SIG-M5 treated with dmso at 0.1 percent for 504 hours (cell line): ENCODE measurements at regions not wholly inside any gene's neighbourhood (a gene's known extent, or its start where the extent isn't known, plus 50 kb on each side); places are given as distances from the start of the nearest gene placed in this dataset.

Experiments used
- DNase-seq: peaks from one replicate; lab custom pipeline; 2025; ENCODE audit not compliant: unreplicated experiment; lab: John Stamatoyannopoulos, UW

- DNase-seq, result no peak
These were observed 469.0 kb upstream of the SALL3 start for GRCh38 chr18:78510636-78511035.

- DNase-seq, result no peak
These were observed 467.7 kb upstream of the SALL3 start for GRCh38 chr18:78511666-78512601.

GRCh38 chr18:78514910-78515670 is 464.5 kb upstream of the SALL3 start:
- DNase-seq, result no peak

GRCh38 chr18:78517328-78517727 is 462.3 kb upstream of the SALL3 start:
- DNase-seq, result no peak

DNA sequence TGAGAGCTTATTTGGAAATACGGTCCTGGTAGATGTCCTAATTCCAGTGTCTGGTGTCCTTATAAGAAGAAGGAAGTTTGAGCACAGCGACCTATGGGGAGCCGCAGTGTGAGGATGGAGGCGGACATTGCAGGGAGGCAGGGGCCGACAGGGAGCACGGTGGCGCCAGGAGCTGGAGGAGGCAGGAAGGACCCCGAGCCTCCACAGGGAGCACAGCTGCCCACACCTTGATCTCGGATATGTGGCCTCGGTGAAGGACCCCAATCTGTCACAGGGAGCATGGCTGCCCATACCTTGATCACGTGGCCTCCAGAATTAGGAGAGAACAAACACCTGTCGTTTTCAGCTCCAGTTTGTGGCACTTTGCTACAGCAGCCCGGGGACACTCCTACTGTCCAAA is 461.6 kb upstream of the SALL3 start:
- no peak for DNase-seq

DNA sequence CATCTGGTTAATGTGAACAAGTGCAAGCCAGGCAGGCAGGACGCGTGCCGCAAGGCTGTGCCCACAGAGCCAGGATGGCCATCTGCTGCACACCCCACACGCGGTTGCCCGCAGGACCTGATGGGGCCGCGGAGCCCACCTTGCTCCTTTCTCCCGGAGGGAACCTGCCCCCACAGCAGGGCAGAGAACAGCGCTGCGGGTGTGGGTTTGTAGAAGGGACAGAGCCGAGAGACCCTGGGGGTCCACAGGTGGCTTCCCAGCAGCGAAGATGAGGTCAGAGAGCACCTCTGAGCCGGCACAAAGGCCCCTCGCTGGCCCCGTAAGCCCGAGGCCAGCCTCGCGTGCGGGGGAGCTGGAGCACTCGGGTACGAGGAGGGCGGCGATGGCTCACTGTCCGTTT is 460.8 kb upstream of the SALL3 start:
- no peak for DNase-seq

DNA sequence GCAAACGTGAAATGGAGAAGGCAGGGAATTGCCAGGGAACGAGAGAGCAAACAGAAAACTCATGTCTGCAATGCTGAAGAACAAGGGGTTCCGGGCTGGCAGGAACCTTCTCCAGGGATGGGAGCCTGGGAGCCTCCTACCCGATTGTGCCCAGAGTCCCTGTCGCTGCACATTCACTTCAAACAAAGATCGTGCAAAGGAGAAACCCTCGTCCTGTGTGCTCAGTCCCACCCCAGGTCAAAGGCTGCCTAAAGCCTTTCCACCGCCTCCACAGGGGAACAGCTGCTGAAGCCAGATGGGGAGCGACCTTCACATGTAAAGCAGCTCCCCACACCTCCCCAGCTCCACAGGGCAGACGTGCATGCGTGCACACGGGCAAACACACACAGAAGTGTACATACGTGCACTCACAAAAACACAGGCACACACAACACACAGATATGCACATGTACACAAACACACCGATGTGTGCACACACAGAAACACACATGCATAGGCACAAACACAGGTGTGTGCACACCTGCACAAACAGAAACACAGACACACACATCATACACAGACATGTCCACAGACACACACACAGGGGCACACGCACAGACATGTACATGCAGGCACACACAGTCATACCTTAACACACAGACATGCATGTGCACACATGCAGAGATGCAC is 460.1 kb upstream of the SALL3 start:
- no peak for DNase-seq

DNA sequence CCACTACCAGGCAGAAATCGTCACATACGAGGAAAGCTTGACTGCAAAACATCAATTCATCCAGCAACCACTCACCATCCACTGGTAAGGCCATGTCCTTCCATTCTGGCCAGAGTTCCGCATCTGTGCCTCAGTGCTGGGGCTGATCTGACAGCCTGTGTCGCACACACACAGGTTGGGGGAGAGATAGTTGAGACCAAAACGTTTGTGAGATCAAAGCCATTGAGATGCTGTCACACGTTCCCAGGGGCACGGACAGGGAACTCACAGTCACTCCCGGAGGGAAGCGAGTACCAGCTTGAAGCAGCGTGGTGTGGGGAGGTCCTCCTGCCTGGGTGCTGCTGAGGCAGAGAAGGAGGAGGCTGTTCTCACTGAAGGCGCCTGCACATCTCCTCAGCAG is 458.5 kb upstream of the SALL3 start:
- DNase-seq, result no peak

DNA sequence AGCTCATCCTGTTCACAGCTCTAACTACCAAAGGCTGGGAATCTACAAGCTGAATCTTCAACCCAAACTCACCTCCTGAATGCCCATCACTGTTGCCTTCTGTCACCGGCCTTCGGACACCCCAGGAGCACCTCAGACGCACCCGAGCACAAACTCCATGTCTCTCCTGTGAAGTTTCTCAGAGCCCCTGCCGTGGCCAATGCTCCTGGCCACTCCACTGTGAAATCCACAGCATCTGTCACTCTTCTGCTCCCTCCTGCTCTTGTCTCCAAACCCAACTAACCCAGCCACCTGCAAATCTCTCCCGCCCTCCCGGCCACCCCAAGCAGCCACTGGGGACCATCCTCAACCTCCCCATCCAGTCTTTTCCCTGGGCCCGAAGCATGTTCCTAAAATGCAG is 457.9 kb upstream of the SALL3 start:
- DNase-seq, result no peak

- DNase-seq, result no peak
These were observed 457.1 kb upstream of the SALL3 start for GRCh38 chr18:78522507-78522906.

- DNase-seq, result no peak
These were observed 455.8 kb upstream of the SALL3 start for GRCh38 chr18:78523850-78524249.

DNA sequence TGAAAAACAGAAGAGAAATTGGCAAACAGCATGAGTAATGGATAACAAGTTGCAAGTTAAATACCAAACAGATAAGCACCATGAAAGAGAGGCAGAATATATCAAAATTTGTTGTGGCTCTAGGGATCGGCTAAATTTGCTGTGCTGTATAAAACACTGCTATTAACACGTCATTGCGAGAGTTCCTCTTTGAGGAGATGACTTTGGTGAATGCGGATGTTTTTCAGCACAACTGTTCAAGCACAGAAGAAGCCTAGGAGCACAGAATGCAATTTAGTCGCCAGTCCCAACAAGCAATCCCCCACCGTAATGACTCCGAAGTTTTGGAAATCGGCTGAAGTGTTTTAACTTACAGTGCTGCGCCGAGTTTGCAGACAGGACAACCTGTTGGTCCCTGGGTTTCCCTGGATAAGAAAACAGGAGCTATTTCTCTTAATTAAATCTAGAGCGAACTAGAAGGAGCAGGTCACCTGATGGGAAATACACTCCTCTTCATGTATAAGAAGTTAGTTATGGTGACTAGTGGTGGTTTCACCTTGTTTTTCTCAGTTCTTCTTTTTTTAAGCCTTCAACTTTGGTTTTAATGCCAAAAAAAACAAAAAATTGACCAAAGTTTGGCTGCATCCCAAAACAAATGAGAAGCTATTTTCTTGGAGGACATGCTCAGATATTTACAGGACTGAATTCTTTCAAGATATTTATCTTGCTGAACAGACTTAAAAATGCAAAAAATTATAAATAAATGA is 454.1 kb upstream of the SALL3 start:
- no peak for DNase-seq

DNA sequence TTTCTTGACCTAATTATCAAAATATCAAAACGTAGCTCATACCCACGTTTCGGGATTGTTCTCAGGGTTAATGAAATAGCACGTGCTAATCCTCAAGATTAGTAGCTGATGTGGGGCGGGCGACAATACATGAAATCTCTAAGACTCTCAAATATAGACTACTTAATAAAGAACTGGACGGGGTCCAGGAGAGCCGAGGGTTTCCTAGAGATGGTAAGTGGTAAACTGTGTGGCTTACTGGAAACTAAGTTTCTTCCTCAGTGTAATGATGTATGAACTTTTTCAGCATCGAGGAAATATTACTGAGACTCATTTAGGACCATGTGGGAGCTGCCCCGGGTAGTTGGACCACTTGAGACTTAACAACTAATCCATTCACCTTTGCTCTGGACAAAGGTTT is 453.3 kb upstream of the SALL3 start:
- DNase-seq, result no peak

- DNase-seq, result no peak
These were observed 452.5 kb upstream of the SALL3 start for GRCh38 chr18:78526923-78527711.

DNA sequence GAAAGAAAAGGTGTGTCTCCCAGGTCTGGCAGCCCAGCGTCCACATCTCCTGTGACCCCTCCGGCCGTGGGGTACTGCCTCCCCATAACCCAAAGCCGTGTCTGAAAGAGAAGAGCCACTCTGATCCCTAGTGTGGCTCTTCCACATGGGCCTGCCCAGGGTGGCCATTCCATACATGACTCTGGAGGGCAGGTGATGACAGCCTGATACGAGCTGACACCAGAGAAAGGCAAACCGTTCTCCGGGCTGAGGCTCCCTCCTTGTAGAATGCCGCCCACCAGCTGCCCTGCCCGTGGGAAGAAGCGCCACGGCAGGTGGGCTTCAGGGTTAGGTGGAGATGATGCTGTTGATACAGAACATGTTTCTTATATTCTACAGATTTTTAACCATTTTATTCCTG is 451.6 kb upstream of the SALL3 start:
- no peak for DNase-seq

- no peak for DNase-seq
These were observed 451.0 kb upstream of the SALL3 start for GRCh38 chr18:78528411-78529258.

DNA sequence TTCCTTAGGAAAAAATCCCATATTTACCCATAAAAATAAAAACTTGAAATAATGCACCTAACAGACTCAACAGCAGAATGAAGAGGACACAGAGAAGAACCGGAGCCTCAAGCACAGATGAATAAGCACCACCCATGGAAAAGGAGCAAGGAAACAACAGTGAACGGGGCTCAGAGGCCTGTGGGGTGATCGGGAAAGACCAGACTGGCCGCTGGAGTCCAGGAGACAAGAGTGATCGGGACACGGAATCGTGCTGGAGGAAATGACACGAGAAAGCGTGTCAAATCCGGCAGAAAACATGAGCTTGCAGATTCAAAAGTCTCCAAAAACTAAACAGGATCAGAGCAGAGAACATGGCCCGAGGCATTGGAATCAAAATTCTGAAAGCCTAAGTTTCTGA is 448.0 kb upstream of the SALL3 start:
- DNase-seq, result no peak

DNA sequence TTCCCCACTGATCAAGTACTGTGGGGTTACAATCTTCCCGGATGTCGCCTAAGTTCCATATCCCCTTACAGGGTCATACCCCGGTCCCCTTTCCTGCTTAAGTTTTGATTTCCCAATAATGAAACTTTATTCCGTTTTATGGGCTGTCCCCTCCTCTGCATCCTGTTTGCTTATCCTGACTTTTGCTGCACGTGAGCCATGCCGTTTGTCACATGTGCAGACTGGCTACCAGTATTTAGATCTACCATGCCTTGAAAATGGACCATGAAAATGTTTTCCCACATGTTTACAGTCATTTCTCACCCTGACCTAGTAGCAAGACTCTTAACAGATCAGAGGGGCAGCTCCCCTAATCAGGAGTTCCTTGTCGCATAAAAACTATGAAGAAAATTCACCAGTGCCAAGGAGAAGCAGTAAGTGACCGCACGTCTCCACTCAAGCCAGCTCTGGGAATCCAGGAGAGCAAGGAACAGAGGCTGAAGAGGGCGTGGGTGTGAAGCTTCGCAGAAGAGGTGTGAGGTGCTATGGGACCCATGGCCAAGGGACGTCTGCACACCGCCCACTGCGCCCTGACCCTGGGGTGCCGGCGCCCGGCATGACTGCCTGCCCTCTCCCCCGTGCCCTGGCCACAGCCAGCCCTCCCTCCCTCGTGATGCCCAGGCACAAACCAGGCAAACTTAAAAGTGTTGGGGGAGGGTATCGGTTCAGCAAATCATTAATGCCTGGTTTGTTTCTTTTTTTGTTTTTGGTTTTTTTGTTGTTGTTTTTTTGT is 440.8 kb upstream of the SALL3 start:
- no peak for DNase-seq
